ENCODE measurements at regions not wholly inside any gene's neighbourhood (a gene's known extent, or its start where the extent isn't known, plus 50 kb on each side); places are given as distances from the start of the nearest gene placed in this dataset.

DNA sequence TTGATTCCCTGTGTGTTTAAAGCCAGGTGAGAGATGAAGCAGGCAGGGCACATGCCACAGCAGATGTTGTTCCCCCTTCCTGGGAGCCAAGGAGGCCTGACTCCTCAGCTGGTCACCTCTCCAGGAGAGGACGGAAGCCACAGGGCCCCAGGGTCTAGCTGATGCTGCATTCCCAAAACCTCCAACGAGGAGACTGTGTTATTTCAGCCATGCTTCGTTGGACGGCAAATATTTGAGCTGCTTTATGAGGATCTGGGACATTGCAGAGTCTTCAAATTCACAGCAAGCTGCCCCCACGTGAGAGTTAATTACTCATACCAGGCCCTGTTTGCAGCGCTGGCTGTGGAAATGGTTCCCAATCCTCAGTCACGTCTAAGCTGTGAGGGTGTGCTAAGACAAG is 85.3 kb downstream of the CDC7 start:
- intact Hi-C loops (cut with DNase I), result loop anchor here in 1 of 2 donors (5.0 kb wide), 1 partner anchor 59 kb away; no protein-coding TSS in a partner anchor
- Histone ChIP-seq H3K9me3 (replicated peaks in 1 of 3) (no peaks in the 10 kb centered on the region), H3K4me1 (replicated peaks in 1 of 2) (peaks cover 2 to 6% of the 10 kb centered on the region in 2 donors)

GRCh38 chr1:91589437-91589836 is 88.8 kb downstream of the CDC7 start:
- no peaks in the 10 kb centered on the region for H3K36me3 ChIP-seq (replicated peaks in 1 of 2)
- TF ChIP-seq, protein P1, sequence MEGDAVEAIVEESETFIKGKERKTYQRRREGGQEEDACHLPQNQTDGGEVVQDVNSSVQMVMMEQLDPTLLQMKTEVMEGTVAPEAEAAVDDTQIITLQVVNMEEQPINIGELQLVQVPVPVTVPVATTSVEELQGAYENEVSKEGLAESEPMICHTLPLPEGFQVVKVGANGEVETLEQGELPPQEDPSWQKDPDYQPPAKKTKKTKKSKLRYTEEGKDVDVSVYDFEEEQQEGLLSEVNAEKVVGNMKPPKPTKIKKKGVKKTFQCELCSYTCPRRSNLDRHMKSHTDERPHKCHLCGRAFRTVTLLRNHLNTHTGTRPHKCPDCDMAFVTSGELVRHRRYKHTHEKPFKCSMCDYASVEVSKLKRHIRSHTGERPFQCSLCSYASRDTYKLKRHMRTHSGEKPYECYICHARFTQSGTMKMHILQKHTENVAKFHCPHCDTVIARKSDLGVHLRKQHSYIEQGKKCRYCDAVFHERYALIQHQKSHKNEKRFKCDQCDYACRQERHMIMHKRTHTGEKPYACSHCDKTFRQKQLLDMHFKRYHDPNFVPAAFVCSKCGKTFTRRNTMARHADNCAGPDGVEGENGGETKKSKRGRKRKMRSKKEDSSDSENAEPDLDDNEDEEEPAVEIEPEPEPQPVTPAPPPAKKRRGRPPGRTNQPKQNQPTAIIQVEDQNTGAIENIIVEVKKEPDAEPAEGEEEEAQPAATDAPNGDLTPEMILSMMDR (IDR thresholded peaks at IDR 0.05), result peak in 5 of 6 experiments; percentile 31 to 45 (median 38)
- TF ChIP-seq POLR2A (IDR thresholded peaks at IDR 0.05), result no peak
- H3K4me3 ChIP-seq, result no peak overlapping the region
- H3K27ac ChIP-seq, result peak overlapping the region in 1 of 5 donors; percentile 92
- no peaks in the 10 kb centered on the region for H3K27me3 ChIP-seq
- no peaks in the 10 kb centered on the region for H3K9me3 ChIP-seq (replicated peaks in 1 of 3)
- intact Hi-C loops (cut with DNase I), result loop anchor here in 1 of 2 donors (5.0 kb wide), 1 partner anchor 62 kb away; no protein-coding TSS in a partner anchor
- DNase-seq, result no peak
- H3K4me1 ChIP-seq (replicated peaks in 1 of 2), result peaks cover 16 to 21% of the 10 kb centered on the region in 2 donors

More for the DNA sequence above, 85.3 kb downstream of the CDC7 start:
- no peak for DNase-seq
- 69 to 96% (median 82%) methylated on average over 3 to 7 of the region's 7 CpGs for WGBS, 4 donors
- H3K27ac ChIP-seq, result no peak overlapping the region
- no peak for TF ChIP-seq POLR2A (IDR thresholded peaks at IDR 0.05)
- TF ChIP-seq, protein P1 (IDR thresholded peaks at IDR 0.05), result no peak
- H3K27me3 ChIP-seq, result no peaks in the 10 kb centered on the region
- no peaks in the 10 kb centered on the region for H3K36me3 ChIP-seq (replicated peaks in 1 of 2)
- no peak overlapping the region for H3K4me3 ChIP-seq

DNA sequence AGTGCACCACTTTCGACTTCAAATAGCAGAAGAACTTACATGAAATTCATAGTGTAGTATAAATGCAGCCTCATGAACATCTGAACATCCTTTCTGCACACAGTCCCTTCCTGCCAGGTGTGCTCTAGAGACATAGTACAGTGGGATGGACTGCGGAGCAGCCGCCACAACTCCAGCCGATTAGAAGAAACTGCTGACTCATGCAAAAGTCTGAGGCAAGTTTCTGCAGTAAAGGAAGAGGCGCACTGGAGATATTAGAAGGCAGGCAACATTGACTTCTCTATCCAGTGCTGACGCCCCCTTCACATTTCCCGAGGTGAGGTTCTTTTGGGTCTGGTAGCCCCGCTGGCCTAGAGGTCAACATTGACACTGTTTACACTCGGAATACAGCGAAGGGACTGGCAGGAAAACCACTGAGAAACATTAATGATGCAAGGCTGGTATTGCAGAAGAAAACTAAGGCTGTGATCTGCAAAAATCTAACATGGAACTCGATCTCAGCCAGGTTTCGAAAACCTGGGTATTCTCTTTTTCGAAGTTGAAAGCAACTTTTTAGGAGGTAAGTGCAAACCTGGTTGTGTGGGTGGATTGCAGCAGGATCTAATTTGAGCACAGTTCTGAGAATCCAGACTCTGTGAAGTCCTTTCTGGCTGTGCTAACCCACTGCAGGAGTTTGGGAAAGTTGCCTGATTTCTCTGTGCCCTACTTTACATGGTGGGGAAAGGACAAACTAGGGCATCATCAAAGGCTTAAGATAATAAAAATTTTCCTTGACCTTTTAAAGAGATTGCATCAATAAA is 90.7 kb downstream of the CDC7 start:
- H3K27me3 ChIP-seq, result no peaks in the 10 kb centered on the region
- intact Hi-C loops (cut with DNase I), result no loop called here
- WGBS, 4 donors, result 17 to 33% (median 31%) methylated on average over 13 of the region's 13 CpGs
- H3K27ac ChIP-seq, result peak overlapping the region; percentile 51 to 92 (median 87)
- H3K36me3 ChIP-seq (replicated peaks in 1 of 2), result no peaks in the 10 kb centered on the region
- TF ChIP-seq POLR2A (IDR thresholded peaks at IDR 0.05), result peak in 1 of 2 donors; percentile 46
- TF ChIP-seq, protein P1 (IDR thresholded peaks at IDR 0.05), result no peak
- no peaks in the 10 kb centered on the region for H3K9me3 ChIP-seq (replicated peaks in 1 of 3)
- H3K4me1 ChIP-seq (replicated peaks in 1 of 2), result peaks cover 16 to 21% of the 10 kb centered on the region in 2 donors
- H3K4me3 ChIP-seq, result peak overlapping the region in 2 of 4 donors; percentile 21 to 34
- DNase-seq, result peak; percentile 67 to 84 (median 76)

DNA sequence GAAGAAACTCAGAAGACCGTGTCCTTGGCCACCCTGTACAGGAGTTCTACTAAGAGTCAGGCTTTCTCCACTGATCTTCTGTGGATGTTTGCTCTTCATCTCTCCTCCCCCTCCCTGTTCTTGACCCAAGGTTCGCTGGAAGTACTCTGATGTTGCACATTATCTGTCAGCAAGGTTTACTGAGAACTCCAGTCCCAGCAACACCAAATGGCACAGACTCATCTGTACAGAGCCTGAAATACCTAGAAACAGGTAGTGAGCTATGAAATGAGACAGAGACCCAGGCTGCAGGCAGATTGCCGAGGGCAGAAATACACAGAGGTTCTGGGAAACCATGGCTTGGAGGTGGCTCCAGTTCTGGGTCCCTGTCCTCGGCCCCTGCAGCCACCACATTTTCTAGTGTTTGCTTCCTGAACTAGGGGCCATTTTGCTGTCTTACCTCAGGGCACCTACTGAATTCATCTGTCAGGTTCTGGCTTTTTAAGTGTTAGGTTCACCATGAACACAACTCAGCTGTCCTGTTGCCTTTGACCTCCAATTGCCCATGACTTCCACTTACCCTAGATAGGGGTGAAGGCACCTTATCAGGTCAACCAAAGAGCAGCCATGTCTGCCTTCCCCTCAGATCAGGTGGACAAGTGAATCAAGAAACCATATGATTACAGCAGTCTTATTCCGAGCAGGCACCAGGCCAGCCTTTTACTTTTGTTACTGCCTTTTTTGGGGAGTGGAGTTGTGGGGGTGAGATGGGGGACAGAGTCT is 92.2 kb downstream of the CDC7 start:
- intact Hi-C loops (cut with DNase I), result no loop called here
- H3K4me1 ChIP-seq (replicated peaks in 1 of 2), result peaks cover 16 to 21% of the 10 kb centered on the region in 2 donors
- no peak for TF ChIP-seq POLR2A (IDR thresholded peaks at IDR 0.05)
- TF ChIP-seq, protein P1 (IDR thresholded peaks at IDR 0.05), result no peak
- no peaks in the 10 kb centered on the region for H3K9me3 ChIP-seq (replicated peaks in 1 of 3)
- no peaks in the 10 kb centered on the region for H3K36me3 ChIP-seq (replicated peaks in 1 of 2)
- peak overlapping the region; percentile 59 to 96 (median 87) for H3K27ac ChIP-seq
- H3K27me3 ChIP-seq, result no peaks in the 10 kb centered on the region
- peak in 1 of 7 donors; percentile 58 for DNase-seq
- H3K4me3 ChIP-seq, result no peak overlapping the region
- WGBS, 4 donors, result 46 to 67% (median 53%) methylated on average over 3 to 5 of the region's 5 CpGs
